Astrocyte (in vitro differentiated cells and primary cell): ENCODE measurements at regions not wholly inside any gene's neighbourhood (a gene's known extent, or its start where the extent isn't known, plus 50 kb on each side); places are given as distances from the start of the nearest gene placed in this dataset.

Experiments used
- CTCF ChIP-seq: IDR thresholded peaks from 2 replicates; pipeline ENCODE4 v1.5.1; 2011; ENCODE audit warnings: low read depth, mild to moderate bottlenecking, inconsistent platforms, low read length, moderate library complexity; ENCODE audit not compliant: insufficient read depth
- EZH2 ChIP-seq: IDR thresholded peaks from 2 replicates; pipeline ENCODE4 v1.6.1; 2012; ENCODE audit warnings: mild to moderate bottlenecking, low read length, inconsistent platforms; ENCODE audit not compliant: insufficient read depth

- no peak for TF ChIP-seq CTCF
- no peak for TF ChIP-seq EZH2
These were observed 78.6 kb upstream of the SH3BP4 start for GRCh38 chr2:234873103-234873827.
